ENCODE measurements at regions not wholly inside any gene's neighbourhood (a gene's known extent, or its start where the extent isn't known, plus 50 kb on each side); places are given as distances from the start of the nearest gene placed in this dataset.
"Not testable (repeated sequence)": the region's sequence is repeated elsewhere in the genome, so short reads cannot be mapped to it uniquely, and the experiment has no call there.

- Histone ChIP-seq H3K36me3 (ENCODE audit: control insufficient read depth in 2 of 2, insufficient read depth in 2 of 2, low read length in 1 of 2) (no peaks in the 10 kb centered on the region), H3K9me3 (replicated peaks; ENCODE audit: control insufficient read depth, insufficient read depth, low read length) (no peaks in the 10 kb centered on the region; the same call in 1 of the 3 replicates), H4K20me1 (ENCODE audit: control insufficient read depth, insufficient read depth) (no peaks in the 10 kb centered on the region), H2AFZ (ENCODE audit: control insufficient read depth, low read depth, low read length) (no peak overlapping the region), H3K4me3 (no peak overlapping the region), H3K4me1 (ENCODE audit: control insufficient read depth, insufficient read depth, low read length) (no peaks in the 10 kb centered on the region; the same call in 1 of the 2 replicates), H3K4me2 (ENCODE audit: control insufficient read depth, insufficient read depth) (no peak overlapping the region), H3K27me3 (replicated peaks in 1 of 2; ENCODE audit: control insufficient read depth in 2 of 2, insufficient read depth in 2 of 2, low read length in 1 of 2) (no peaks in the 10 kb centered on the region), H3K27ac (ENCODE audit: control insufficient read depth, insufficient read depth) (no peak overlapping the region), H3K79me2 (ENCODE audit: control insufficient read depth, insufficient read depth, low read length) (no peaks in the 10 kb centered on the region), H3K9ac (ENCODE audit: control insufficient read depth, insufficient read depth, low read length) (no peak overlapping the region)
- FAIRE-seq (peak; percentile 79), DNase-seq (ENCODE audit: low read depth, low spot score) (no peak), ATAC-seq (no peak)
- ChIA-PET RAD21 (ENCODE audit: unreplicated experiment) (no interaction called here), SMC1A (ENCODE audit: uncharacterized antibody, unreplicated experiment) (no interaction called here), POLR2A (no interaction called here), CTCF (no interaction called here)
- intact Hi-C loops (cut with micrococcal nuclease; ENCODE audit: unreplicated experiment) (no loop called here), in situ Hi-C loops (cut with MboI) (no loop called here)
- BruUV-seq (replicated peaks) = no TSS peak
- TF ChIP-seq YBX1 (IDR thresholded peaks at IDR 0.05) (0 out of 2 replicates have a peak, but pooled peaks have one; percentile 13), IKZF2 (IDR thresholded peaks at IDR 0.05) (no peak), ZNF207 (IDR thresholded peaks at IDR 0.05; ENCODE audit: borderline replicate concordance) (no peak), RUNX3 (IDR thresholded peaks at IDR 0.05; ENCODE audit: low read length) (no peak), POU2F2 (IDR thresholded peaks at IDR 0.05; ENCODE audit: borderline replicate concordance, low read depth, low read length) (no peak)
- TF ChIP-seq, protein P1, sequence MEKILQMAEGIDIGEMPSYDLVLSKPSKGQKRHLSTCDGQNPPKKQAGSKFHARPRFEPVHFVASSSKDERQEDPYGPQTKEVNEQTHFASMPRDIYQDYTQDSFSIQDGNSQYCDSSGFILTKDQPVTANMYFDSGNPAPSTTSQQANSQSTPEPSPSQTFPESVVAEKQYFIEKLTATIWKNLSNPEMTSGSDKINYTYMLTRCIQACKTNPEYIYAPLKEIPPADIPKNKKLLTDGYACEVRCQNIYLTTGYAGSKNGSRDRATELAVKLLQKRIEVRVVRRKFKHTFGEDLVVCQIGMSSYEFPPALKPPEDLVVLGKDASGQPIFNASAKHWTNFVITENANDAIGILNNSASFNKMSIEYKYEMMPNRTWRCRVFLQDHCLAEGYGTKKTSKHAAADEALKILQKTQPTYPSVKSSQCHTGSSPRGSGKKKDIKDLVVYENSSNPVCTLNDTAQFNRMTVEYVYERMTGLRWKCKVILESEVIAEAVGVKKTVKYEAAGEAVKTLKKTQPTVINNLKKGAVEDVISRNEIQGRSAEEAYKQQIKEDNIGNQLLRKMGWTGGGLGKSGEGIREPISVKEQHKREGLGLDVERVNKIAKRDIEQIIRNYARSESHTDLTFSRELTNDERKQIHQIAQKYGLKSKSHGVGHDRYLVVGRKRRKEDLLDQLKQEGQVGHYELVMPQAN (conservative IDR thresholded peaks at IDR 0.05) = no peak
- TF ChIP-seq, protein P2, sequence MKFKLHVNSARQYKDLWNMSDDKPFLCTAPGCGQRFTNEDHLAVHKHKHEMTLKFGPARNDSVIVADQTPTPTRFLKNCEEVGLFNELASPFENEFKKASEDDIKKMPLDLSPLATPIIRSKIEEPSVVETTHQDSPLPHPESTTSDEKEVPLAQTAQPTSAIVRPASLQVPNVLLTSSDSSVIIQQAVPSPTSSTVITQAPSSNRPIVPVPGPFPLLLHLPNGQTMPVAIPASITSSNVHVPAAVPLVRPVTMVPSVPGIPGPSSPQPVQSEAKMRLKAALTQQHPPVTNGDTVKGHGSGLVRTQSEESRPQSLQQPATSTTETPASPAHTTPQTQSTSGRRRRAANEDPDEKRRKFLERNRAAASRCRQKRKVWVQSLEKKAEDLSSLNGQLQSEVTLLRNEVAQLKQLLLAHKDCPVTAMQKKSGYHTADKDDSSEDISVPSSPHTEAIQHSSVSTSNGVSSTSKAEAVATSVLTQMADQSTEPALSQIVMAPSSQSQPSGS (IDR thresholded peaks at IDR 0.05; ENCODE audit: low read length) = no peak
- TF ChIP-seq, protein P3, sequence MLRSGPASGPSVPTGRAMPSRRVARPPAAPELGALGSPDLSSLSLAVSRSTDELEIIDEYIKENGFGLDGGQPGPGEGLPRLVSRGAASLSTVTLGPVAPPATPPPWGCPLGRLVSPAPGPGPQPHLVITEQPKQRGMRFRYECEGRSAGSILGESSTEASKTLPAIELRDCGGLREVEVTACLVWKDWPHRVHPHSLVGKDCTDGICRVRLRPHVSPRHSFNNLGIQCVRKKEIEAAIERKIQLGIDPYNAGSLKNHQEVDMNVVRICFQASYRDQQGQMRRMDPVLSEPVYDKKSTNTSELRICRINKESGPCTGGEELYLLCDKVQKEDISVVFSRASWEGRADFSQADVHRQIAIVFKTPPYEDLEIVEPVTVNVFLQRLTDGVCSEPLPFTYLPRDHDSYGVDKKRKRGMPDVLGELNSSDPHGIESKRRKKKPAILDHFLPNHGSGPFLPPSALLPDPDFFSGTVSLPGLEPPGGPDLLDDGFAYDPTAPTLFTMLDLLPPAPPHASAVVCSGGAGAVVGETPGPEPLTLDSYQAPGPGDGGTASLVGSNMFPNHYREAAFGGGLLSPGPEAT (IDR thresholded peaks at IDR 0.05; ENCODE audit: low read depth) = no peak
- WGBS (ENCODE audit: insufficient coverage, insufficient replicate concordance, low lambda C conversion rate, missing lambda C conversion rate) = 17% methylated on average over 14 of the region's 14 CpGs
Measured at GRCh38 chrX:1105671-1106419, 106.6 kb downstream of the CRLF2 start.

DNA sequence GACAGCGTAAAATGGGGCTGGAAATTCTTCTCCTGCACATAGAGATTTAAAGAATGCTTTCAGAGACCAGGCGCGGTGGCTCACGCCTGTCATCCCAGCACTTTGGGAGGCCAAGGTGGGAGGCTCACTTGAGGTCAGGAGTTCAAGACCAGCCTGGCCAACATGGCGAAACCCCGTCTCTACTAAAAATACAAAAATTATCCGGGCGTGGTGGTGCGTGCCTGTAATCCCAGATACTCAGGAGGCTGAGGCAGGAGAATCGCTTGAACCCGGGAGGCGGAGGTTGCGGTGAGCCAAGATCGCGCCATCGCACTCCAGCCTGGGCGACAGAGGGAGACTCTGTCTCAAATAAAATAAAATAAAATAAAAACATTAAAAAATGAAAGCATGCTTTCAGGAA lies 107.4 kb downstream of the CRLF2 start:
- H3K79me2 ChIP-seq (ENCODE audit: control insufficient read depth, insufficient read depth, low read length); H3K27me3 ChIP-seq (replicated peaks in 1 of 2; ENCODE audit: control insufficient read depth in 2 of 2, insufficient read depth in 2 of 2, low read length in 1 of 2); POLR2A ChIA-PET; H3K4me1 ChIP-seq (ENCODE audit: control insufficient read depth, insufficient read depth, low read length); H3K4me3 ChIP-seq; H3K27ac ChIP-seq (ENCODE audit: control insufficient read depth, insufficient read depth); CTCF ChIA-PET; RAD21 ChIA-PET (ENCODE audit: unreplicated experiment); SMC1A ChIA-PET (ENCODE audit: uncharacterized antibody, unreplicated experiment); H2AFZ ChIP-seq (ENCODE audit: control insufficient read depth, low read depth, low read length); intact Hi-C loops (cut with micrococcal nuclease; ENCODE audit: unreplicated experiment); H4K20me1 ChIP-seq (ENCODE audit: control insufficient read depth, insufficient read depth); H3K4me2 ChIP-seq (ENCODE audit: control insufficient read depth, insufficient read depth); ATAC-seq; BruUV-seq (replicated peaks); in situ Hi-C loops (cut with MboI); H3K9ac ChIP-seq (ENCODE audit: control insufficient read depth, insufficient read depth, low read length); DNase-seq (ENCODE audit: low read depth, low spot score); H3K36me3 ChIP-seq (ENCODE audit: control insufficient read depth in 2 of 2, insufficient read depth in 2 of 2, low read length in 1 of 2); H3K9me3 ChIP-seq (replicated peaks; ENCODE audit: control insufficient read depth, insufficient read depth, low read length); FAIRE-seq: not testable (repeated sequence)
- 86% methylated on average over 12 of the region's 17 CpGs for WGBS (ENCODE audit: insufficient coverage, insufficient replicate concordance, low lambda C conversion rate, missing lambda C conversion rate)
